ENCODE measurements at regions not wholly inside any gene's neighbourhood (a gene's known extent, or its start where the extent isn't known, plus 50 kb on each side); places are given as distances from the start of the nearest gene placed in this dataset.

DNA sequence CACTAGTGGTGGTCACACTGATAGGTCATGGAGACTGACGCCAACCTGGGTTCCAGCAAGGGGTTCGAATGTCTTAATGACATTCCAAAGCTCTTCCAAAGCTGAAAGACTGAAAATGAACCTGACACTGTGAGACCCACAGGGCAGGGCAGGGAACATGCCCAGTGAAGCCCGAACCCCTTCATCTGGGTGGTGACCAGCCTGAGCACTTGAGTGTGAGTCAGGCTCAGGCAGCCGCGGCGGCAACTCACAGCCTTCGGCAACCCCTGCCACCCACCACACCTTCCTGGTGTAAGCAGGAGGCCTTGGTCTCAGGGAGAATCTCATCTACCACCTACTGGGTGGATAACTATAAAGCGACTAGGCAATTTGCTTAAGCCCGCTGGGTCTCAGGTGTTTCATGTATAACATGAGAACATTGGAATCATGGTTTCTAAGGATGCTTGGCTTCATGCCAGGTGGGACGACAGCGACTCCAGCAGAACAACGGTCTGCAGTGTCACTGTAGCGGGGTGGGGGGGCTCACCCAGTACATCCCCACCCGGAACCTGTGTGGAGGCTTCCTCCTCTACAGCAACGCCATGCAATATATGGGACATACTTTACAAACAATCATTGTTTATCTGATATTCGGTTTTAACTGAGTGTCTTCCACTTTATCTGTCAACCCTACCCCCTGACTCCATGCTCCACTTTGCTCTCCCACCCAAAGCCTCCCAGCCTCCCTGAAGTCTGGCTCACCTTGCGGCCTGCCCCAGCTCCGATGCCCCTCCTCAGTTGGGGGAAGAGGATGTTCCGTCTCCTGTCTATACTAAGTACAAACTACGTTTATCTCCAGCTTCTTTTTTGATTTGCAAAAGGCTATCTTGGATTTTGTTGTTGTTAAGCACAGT lies 125.0 kb upstream of the MEF2A start:
- Histone ChIP-seq H3K9me3 (replicated peaks in 1 of 2; ENCODE audit: control insufficient read depth in 1 of 2, insufficient read depth in 1 of 2, low read length in 2 of 2) (no peaks in the 10 kb centered on the region), H3K4me1 (ENCODE audit: control insufficient read depth in 1 of 2, insufficient read depth in 2 of 2, low read length in 2 of 2) (no peaks in the 10 kb centered on the region), H3K4me2 (replicated peaks; ENCODE audit: extremely low read depth, low read length, poor library complexity, severe bottlenecking) (no peak overlapping the region), H3K36me3 (replicated peaks in 1 of 2; ENCODE audit: control insufficient read depth in 1 of 2, insufficient read depth in 2 of 2, low read length in 2 of 2) (no peaks in the 10 kb centered on the region), H3K4me3 (replicated peaks in 1 of 3; ENCODE audit: low read depth in 2 of 3, low read length in 3 of 3) (no peak overlapping the region), H3K27me3 (ENCODE audit: control insufficient read depth in 2 of 2, insufficient read depth in 2 of 2, low read length in 2 of 2) (no peaks in the 10 kb centered on the region), H3K9ac (ENCODE audit: insufficient read depth, low read length, poor library complexity, severe bottlenecking) (no peak overlapping the region), H3K79me2 (ENCODE audit: insufficient read depth, low read length) (no peaks in the 10 kb centered on the region), H3K27ac (ENCODE audit: low read depth in 1 of 2, low read length in 2 of 2) (no peak overlapping the region), H4K20me1 (ENCODE audit: insufficient read depth, low read length) (no peaks in the 10 kb centered on the region), H2AFZ (ENCODE audit: insufficient read depth, low read depth, low read length, poor library complexity, severe bottlenecking) (no peak overlapping the region)
- no peak overlapping the region for H3K4me3 Mint-ChIP-seq
- peaks cover 0 to 2% (median 0%) of the 10 kb centered on the region in 7 donors for H3K9me3 Mint-ChIP-seq
- H3K4me1 Mint-ChIP-seq: peaks cover 3% of the 10 kb centered on the region
- WGBS (ENCODE audit: insufficient coverage): 89% methylated on average over 7 of the region's 20 CpGs
- H3K27me3 Mint-ChIP-seq (ENCODE audit: low read depth in 3 of 3): peaks cover 2 to 28% (median 8%) of the 10 kb centered on the region in 3 donors
- H3K36me3 Mint-ChIP-seq: no peaks in the 10 kb centered on the region
- TF ChIP-seq, protein P1, sequence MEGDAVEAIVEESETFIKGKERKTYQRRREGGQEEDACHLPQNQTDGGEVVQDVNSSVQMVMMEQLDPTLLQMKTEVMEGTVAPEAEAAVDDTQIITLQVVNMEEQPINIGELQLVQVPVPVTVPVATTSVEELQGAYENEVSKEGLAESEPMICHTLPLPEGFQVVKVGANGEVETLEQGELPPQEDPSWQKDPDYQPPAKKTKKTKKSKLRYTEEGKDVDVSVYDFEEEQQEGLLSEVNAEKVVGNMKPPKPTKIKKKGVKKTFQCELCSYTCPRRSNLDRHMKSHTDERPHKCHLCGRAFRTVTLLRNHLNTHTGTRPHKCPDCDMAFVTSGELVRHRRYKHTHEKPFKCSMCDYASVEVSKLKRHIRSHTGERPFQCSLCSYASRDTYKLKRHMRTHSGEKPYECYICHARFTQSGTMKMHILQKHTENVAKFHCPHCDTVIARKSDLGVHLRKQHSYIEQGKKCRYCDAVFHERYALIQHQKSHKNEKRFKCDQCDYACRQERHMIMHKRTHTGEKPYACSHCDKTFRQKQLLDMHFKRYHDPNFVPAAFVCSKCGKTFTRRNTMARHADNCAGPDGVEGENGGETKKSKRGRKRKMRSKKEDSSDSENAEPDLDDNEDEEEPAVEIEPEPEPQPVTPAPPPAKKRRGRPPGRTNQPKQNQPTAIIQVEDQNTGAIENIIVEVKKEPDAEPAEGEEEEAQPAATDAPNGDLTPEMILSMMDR (IDR thresholded peaks at IDR 0.05): no peak
- intact Hi-C loops (cut with micrococcal nuclease): no loop called here
- peak overlapping the region in 2 of 7 donors; percentile 0 to 22 for H3K27ac Mint-ChIP-seq
- DNase-seq: no peak

DNA sequence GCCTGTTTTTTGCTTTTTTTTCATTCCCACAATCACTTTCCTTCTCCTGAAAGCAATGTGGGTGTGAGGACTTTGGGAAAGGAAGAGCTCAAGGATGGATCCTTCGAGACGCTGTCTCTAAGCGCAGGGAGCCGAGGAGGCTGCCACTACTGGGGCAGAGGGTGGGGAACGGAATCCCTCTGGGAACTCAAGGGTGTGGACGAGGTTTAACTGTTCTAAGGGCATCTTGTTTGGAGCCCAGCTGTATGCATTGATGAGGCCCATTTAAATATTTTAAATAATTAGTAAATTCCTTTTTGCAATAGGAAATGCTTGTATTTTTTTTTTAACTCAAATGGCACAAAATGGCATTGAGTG lies 124.4 kb upstream of the MEF2A start:
- peaks cover 3% of the 10 kb centered on the region for H3K4me1 Mint-ChIP-seq
- Histone ChIP-seq H3K27ac (ENCODE audit: low read depth in 1 of 2, low read length in 2 of 2) (no peak overlapping the region), H3K79me2 (ENCODE audit: insufficient read depth, low read length) (no peaks in the 10 kb centered on the region), H3K9ac (ENCODE audit: insufficient read depth, low read length, poor library complexity, severe bottlenecking) (no peak overlapping the region), H4K20me1 (ENCODE audit: insufficient read depth, low read length) (no peaks in the 10 kb centered on the region), H3K9me3 (replicated peaks in 1 of 2; ENCODE audit: control insufficient read depth in 1 of 2, insufficient read depth in 1 of 2, low read length in 2 of 2) (no peaks in the 10 kb centered on the region), H3K27me3 (ENCODE audit: control insufficient read depth in 2 of 2, insufficient read depth in 2 of 2, low read length in 2 of 2) (no peaks in the 10 kb centered on the region), H3K4me2 (replicated peaks; ENCODE audit: extremely low read depth, low read length, poor library complexity, severe bottlenecking) (no peak overlapping the region), H2AFZ (ENCODE audit: insufficient read depth, low read depth, low read length, poor library complexity, severe bottlenecking) (no peak overlapping the region), H3K4me1 (ENCODE audit: control insufficient read depth in 1 of 2, insufficient read depth in 2 of 2, low read length in 2 of 2) (no peaks in the 10 kb centered on the region), H3K36me3 (replicated peaks in 1 of 2; ENCODE audit: control insufficient read depth in 1 of 2, insufficient read depth in 2 of 2, low read length in 2 of 2) (no peaks in the 10 kb centered on the region), H3K4me3 (replicated peaks in 1 of 3; ENCODE audit: low read depth in 2 of 3, low read length in 3 of 3) (no peak overlapping the region)
- WGBS (ENCODE audit: insufficient coverage): 100% methylated on average over 5 of the region's 6 CpGs
- H3K27me3 Mint-ChIP-seq (ENCODE audit: low read depth in 3 of 3): peaks cover 2 to 32% (median 8%) of the 10 kb centered on the region in 3 donors
- H3K4me3 Mint-ChIP-seq: no peak overlapping the region
- peaks cover 0 to 2% (median 0%) of the 10 kb centered on the region in 7 donors for H3K9me3 Mint-ChIP-seq
- peak overlapping the region in 1 of 7 donors; percentile 0 for H3K27ac Mint-ChIP-seq
- no peak for DNase-seq
- intact Hi-C loops (cut with micrococcal nuclease): no loop called here
- H3K36me3 Mint-ChIP-seq: no peaks in the 10 kb centered on the region
- TF ChIP-seq, protein P1 (IDR thresholded peaks at IDR 0.05): no peak
